ENCODE measurements at regions not wholly inside any gene's neighbourhood (a gene's known extent, or its start where the extent isn't known, plus 50 kb on each side); places are given as distances from the start of the nearest gene placed in this dataset.
"Not testable (repeated sequence)": the region's sequence is repeated elsewhere in the genome, so short reads cannot be mapped to it uniquely, and the experiment has no call there.

- WGBS (ENCODE audit: insufficient coverage) = 78% methylated on average over 5 of the region's 5 CpGs
- no peak overlapping the region for H3K4me3 Mint-ChIP-seq
- no peak for ATAC-seq
- intact Hi-C loops (cut with micrococcal nuclease) = no loop called here
- no peaks in the 10 kb centered on the region for H3K36me3 Mint-ChIP-seq
- H3K27me3 Mint-ChIP-seq (ENCODE audit: low read depth in 2 of 2) = peaks cover 4 to 30% of the 10 kb centered on the region in 2 donors
- no peak overlapping the region for H3K27ac ChIP-seq (ENCODE audit: low read length)
- no peak overlapping the region for H3K27ac Mint-ChIP-seq
- no peaks in the 10 kb centered on the region for H3K36me3 ChIP-seq (ENCODE audit: control insufficient read depth, insufficient read depth, low read length)
- H3K4me1 Mint-ChIP-seq = no peaks in the 10 kb centered on the region
- DNase-seq = no peak
- H3K27me3 ChIP-seq (ENCODE audit: control insufficient read depth, insufficient read depth, low read length) = peaks cover 2% of the 10 kb centered on the region
- TF ChIP-seq, protein P1, sequence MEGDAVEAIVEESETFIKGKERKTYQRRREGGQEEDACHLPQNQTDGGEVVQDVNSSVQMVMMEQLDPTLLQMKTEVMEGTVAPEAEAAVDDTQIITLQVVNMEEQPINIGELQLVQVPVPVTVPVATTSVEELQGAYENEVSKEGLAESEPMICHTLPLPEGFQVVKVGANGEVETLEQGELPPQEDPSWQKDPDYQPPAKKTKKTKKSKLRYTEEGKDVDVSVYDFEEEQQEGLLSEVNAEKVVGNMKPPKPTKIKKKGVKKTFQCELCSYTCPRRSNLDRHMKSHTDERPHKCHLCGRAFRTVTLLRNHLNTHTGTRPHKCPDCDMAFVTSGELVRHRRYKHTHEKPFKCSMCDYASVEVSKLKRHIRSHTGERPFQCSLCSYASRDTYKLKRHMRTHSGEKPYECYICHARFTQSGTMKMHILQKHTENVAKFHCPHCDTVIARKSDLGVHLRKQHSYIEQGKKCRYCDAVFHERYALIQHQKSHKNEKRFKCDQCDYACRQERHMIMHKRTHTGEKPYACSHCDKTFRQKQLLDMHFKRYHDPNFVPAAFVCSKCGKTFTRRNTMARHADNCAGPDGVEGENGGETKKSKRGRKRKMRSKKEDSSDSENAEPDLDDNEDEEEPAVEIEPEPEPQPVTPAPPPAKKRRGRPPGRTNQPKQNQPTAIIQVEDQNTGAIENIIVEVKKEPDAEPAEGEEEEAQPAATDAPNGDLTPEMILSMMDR (IDR thresholded peaks at IDR 0.05) = no peak
- no peaks in the 10 kb centered on the region for H3K9me3 Mint-ChIP-seq
- H3K4me3 ChIP-seq (ENCODE audit: low read length) = no peak overlapping the region
- H3K9me3 ChIP-seq (ENCODE audit: control insufficient read depth, insufficient read depth, low read length) = no peaks in the 10 kb centered on the region
- no peaks in the 10 kb centered on the region for H3K4me1 ChIP-seq (ENCODE audit: control insufficient read depth, insufficient read depth, low read length)
Observed at GRCh38 chr10:63822496-63822895, 301.3 kb downstream of the REEP3 start.

DNA sequence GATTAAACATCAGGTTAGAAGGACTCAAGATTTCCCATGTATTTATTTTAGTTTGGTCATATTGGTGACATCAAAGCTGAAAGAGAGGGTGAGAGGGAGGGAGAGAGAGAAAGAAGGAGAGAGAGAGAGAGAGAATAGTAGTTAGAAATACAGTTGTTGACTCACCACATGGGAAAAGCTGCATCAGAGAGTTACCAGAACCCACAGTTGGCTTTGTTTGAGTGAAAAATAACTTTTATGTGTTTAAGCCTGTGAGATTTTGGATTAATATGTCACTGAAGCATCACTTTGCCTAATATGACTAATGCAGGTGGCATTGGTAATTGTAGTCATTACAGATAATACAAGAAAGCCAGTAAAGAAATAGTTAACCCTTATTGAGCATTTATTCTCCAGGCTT lies 303.9 kb downstream of the REEP3 start:
- Mint-ChIP-seq H3K27me3 (ENCODE audit: low read depth in 2 of 2) (peaks cover 6 to 17% of the 10 kb centered on the region in 2 donors), H3K4me3 (no peak overlapping the region), H3K27ac (no peak overlapping the region), H3K9me3 (no peaks in the 10 kb centered on the region), H3K36me3 (no peaks in the 10 kb centered on the region), H3K4me1 (no peaks in the 10 kb centered on the region)
- no peaks in the 10 kb centered on the region for H3K9me3 ChIP-seq (ENCODE audit: control insufficient read depth, insufficient read depth, low read length)
- no peaks in the 10 kb centered on the region for H3K4me1 ChIP-seq (ENCODE audit: control insufficient read depth, insufficient read depth, low read length)
- TF ChIP-seq, protein P1 (IDR thresholded peaks at IDR 0.05) = no peak
- DNase-seq (no peak), ATAC-seq (no peak)
- no peak overlapping the region for H3K27ac ChIP-seq (ENCODE audit: low read length)
- no peak overlapping the region for H3K4me3 ChIP-seq (ENCODE audit: low read length)
- H3K36me3 ChIP-seq (ENCODE audit: control insufficient read depth, insufficient read depth, low read length) = no peaks in the 10 kb centered on the region
- intact Hi-C loops (cut with micrococcal nuclease) = no loop called here
- H3K27me3 ChIP-seq (ENCODE audit: control insufficient read depth, insufficient read depth, low read length) = peaks cover 2% of the 10 kb centered on the region

- Mint-ChIP-seq H3K36me3 (no peaks in the 10 kb centered on the region), H3K9me3 (no peaks in the 10 kb centered on the region), H3K4me1 (no peaks in the 10 kb centered on the region), H3K27ac (no peak overlapping the region), H3K27me3 (ENCODE audit: low read depth in 2 of 2) (peaks cover 6 to 17% of the 10 kb centered on the region in 2 donors), H3K4me3 (no peak overlapping the region)
- Histone ChIP-seq H3K4me3 (ENCODE audit: low read length) (no peak overlapping the region), H3K4me1 (ENCODE audit: control insufficient read depth, insufficient read depth, low read length) (no peaks in the 10 kb centered on the region), H3K27ac (ENCODE audit: low read length) (no peak overlapping the region), H3K27me3 (ENCODE audit: control insufficient read depth, insufficient read depth, low read length) (peaks cover 2% of the 10 kb centered on the region), H3K9me3 (ENCODE audit: control insufficient read depth, insufficient read depth, low read length) (no peaks in the 10 kb centered on the region), H3K36me3 (ENCODE audit: control insufficient read depth, insufficient read depth, low read length) (no peaks in the 10 kb centered on the region)
- TF ChIP-seq, protein P1 (IDR thresholded peaks at IDR 0.05) = no peak
- ATAC-seq (no peak), DNase-seq (no peak)
- 88% methylated on average over 5 of the region's 5 CpGs for WGBS (ENCODE audit: insufficient coverage)
- intact Hi-C loops (cut with micrococcal nuclease) = no loop called here
Observed at GRCh38 chr10:63825766-63826165, 304.6 kb downstream of the REEP3 start.

DNA sequence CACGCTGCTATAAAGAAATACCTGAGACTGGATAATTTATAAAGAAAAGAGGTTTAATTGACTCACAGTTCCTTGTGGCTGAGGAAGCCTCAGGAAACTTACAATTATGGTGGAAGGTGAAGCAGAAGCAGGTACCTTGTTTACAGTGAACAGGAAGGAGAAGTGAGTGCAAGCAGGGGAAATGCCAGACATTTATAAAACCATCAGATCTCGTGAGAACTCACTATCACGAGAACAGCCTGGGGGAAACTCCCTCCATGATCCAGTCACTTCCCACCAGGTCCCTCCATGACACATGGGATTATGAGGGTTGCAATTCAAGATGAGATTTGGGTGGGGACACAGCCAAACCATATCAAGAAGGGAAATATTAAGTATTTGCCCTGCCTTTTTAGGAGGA lies 305.8 kb downstream of the REEP3 start:
- H3K9me3 Mint-ChIP-seq; H3K36me3 ChIP-seq (ENCODE audit: control insufficient read depth, insufficient read depth, low read length); H3K4me3 Mint-ChIP-seq; H3K4me1 ChIP-seq (ENCODE audit: control insufficient read depth, insufficient read depth, low read length); H3K27me3 ChIP-seq (ENCODE audit: control insufficient read depth, insufficient read depth, low read length); ATAC-seq; H3K4me3 ChIP-seq (ENCODE audit: low read length); H3K27ac ChIP-seq (ENCODE audit: low read length); H3K36me3 Mint-ChIP-seq; intact Hi-C loops (cut with micrococcal nuclease); H3K9me3 ChIP-seq (ENCODE audit: control insufficient read depth, insufficient read depth, low read length); H3K27ac Mint-ChIP-seq; H3K4me1 Mint-ChIP-seq; DNase-seq: not testable (repeated sequence)
- 100% methylated on average over 1 of the region's 3 CpGs for WGBS (ENCODE audit: insufficient coverage)
- H3K27me3 Mint-ChIP-seq (ENCODE audit: low read depth in 2 of 2) = peaks cover 6 to 16% of the 10 kb centered on the region in 2 donors

All from natural killer cell (primary cell).